HepG2 (cell line): ENCODE measurements at regions not wholly inside any gene's neighbourhood (a gene's known extent, or its start where the extent isn't known, plus 50 kb on each side); places are given as distances from the start of the nearest gene placed in this dataset.

Source experiments
- ATAC-seq: fragments of 200-7000 bp; cut with Tn5 transposase; 3 replicates; pipeline ENCODE4 v1.9.1; 2020; ENCODE audit warnings: mild to moderate bottlenecking, moderate library complexity
- BruUV-seq: library from RNA; stranded (reverse); fragments of 400-500 nt; replicated peaks from 2 replicates; lab custom pipeline; 2021; lab: Mats Ljungman, UMichigan
- CTCF ChIA-PET: fragments of 300-600 bp; formaldehyde crosslinking; extraction: SDS; loops from one replicate; lab custom pipeline; 2021; ENCODE audit warnings: low total read pairs, inconsistent platforms, low intra/inter-chr PET ratio; lab: Yijun Ruan, JAX
- POLR2A ChIA-PET: fragments of 350-600 bp; sonication (Branson Sonifier 250); formaldehyde crosslinking; loops from one replicate; lab custom pipeline; 2020; ENCODE audit warnings: antibody characterized with exemption, inconsistent platforms; lab: Yijun Ruan, JAX
- DNase-seq: peaks from one replicate; pipeline ENCODE4 v3.0.0-alpha.2; 2015; ENCODE audit warnings: low spot score
- FAIRE-seq: peaks from 3 replicates; lab custom pipeline; 2011; peaks lifted over from hg19 to GRCh38; lab: Jason Lieb, UNC
- H2AFZ ChIP-seq: one replicate; pipeline ENCODE4 v1.6.1; 2011; ENCODE audit warnings: low read length, inconsistent platforms
- H3K27ac ChIP-seq: fragments of 300-600 bp; 3 replicates; pipeline ENCODE4 v1.8.0; 2011; ENCODE audit warnings: mixed run types, mild to moderate bottlenecking, mixed read lengths, low read length, inconsistent platforms; ENCODE audit not compliant: insufficient read depth; ENCODE audit errors: extremely low read length
- H3K27me3 ChIP-seq, 2 experiments: fragments of 200-600 bp in 1 of 2; 2 replicates in 1 of 2; 3 replicates in 1 of 2; pipeline versions ENCODE4 v1.6.0 to v1.8.0; 2011; ENCODE audit warnings: low read length in 2 of 2, mild to moderate bottlenecking in 2 of 2, moderate library complexity in 2 of 2, inconsistent platforms in 1 of 2; ENCODE audit not compliant: insufficient read depth in 2 of 2, control insufficient read depth in 1 of 2
- H3K36me3 ChIP-seq, 2 experiments: fragments of 200-600 bp in 1 of 2; replicated peaks in 1 of 2; 2 replicates in 1 of 2; 3 replicates in 1 of 2; pipeline versions ENCODE4 v1.5.1 to v1.8.0; 2011; ENCODE audit warnings: low read length in 2 of 2, inconsistent platforms in 1 of 2; ENCODE audit not compliant: insufficient read depth in 2 of 2, control insufficient read depth in 1 of 2
- H3K4me1 ChIP-seq: 2 replicates; pipeline ENCODE4 v1.5.1; 2012; ENCODE audit warnings: low read length, inconsistent platforms; ENCODE audit not compliant: insufficient read depth
- H3K4me2 ChIP-seq: 2 replicates; pipeline ENCODE4 v1.6.0; 2011; ENCODE audit warnings: low read depth, low read length, inconsistent platforms
- H3K4me3 ChIP-seq, 3 experiments: fragments of 200-600 bp in 1 of 3; sonication (generic), shearing (Covaris generic) in 1 of 3; replicated peaks in 1 of 3; 2 replicates each; pipeline ENCODE4 v1.5.1; 2011 to 2016; ENCODE audit warnings: low read length in 3 of 3, inconsistent platforms in 2 of 3, low read depth in 2 of 3, mild to moderate bottlenecking in 2 of 3, control low read depth in 1 of 3, mixed read lengths in 1 of 3; ENCODE audit not compliant: insufficient read depth in 1 of 3
- H3K79me2 ChIP-seq: one replicate; pipeline ENCODE4 v1.6.1; 2011; ENCODE audit warnings: low read length, inconsistent platforms; ENCODE audit not compliant: insufficient read depth
- H3K9ac ChIP-seq: 2 replicates; pipeline ENCODE4 v1.6.0; 2011; ENCODE audit warnings: mild to moderate bottlenecking, low read depth, low read length, inconsistent platforms; ENCODE audit not compliant: insufficient read depth
- H3K9me3 ChIP-seq: 2 replicates; pipeline ENCODE4 v1.5.1; 2012; ENCODE audit warnings: mild to moderate bottlenecking, low read length
- H4K20me1 ChIP-seq: 2 replicates; pipeline ENCODE4 v1.6.0; 2011; ENCODE audit warnings: inconsistent platforms, mild to moderate bottlenecking, low read length, moderate library complexity; ENCODE audit not compliant: insufficient read depth
- ATF7-NPFF ChIP-seq: sonication (generic); formaldehyde crosslinking; IDR thresholded peaks from 2 replicates; pipeline ENCODE4 v1.8.1; 2023; ENCODE audit warnings: mild to moderate bottlenecking, low read depth, missing genetic modification reagents, moderate library complexity
- GABPA ChIP-seq, 2 experiments: IDR thresholded peaks; 2 replicates each; pipeline ENCODE4 v1.6.1; 2011 to 2016; ENCODE audit warnings: low read depth in 2 of 2, low read length in 1 of 2, missing biosample characterization in 1 of 2, missing genetic modification characterization in 1 of 2
- HNRNPH1 ChIP-seq: fragments of 200-400 bp; formaldehyde crosslinking; optimal IDR thresholded peaks from 2 replicates; pipeline ENCODE3; 2017; ENCODE audit warnings: mild to moderate bottlenecking, low read depth, low read length
- NR3C1 ChIP-seq: sonication (generic); formaldehyde crosslinking; IDR thresholded peaks from 2 replicates; pipeline ENCODE4 v1.4.0; 2020; ENCODE audit warnings: missing genetic modification reagents
- RFX5 ChIP-seq: IDR thresholded peaks from 2 replicates; pipeline ENCODE4 v1.6.1; 2011; ENCODE audit warnings: low read depth, low read length, improper control_type of control experiment
- SIN3A ChIP-seq: IDR thresholded peaks from 2 replicates; pipeline ENCODE4 v1.6.1; 2011; ENCODE audit warnings: low read depth, mild to moderate bottlenecking, control low read depth, low read length, borderline replicate concordance
- ZBTB43 ChIP-seq: sonication (generic); formaldehyde crosslinking; conservative IDR thresholded peaks from 2 replicates; pipeline ENCODE4 v1.4.0; 2020; ENCODE audit warnings: missing genetic modification reagents
- ZFP62 ChIP-seq: sonication (generic); formaldehyde crosslinking; IDR thresholded peaks from 2 replicates; pipeline ENCODE4 v1.4.0; 2020; ENCODE audit warnings: missing genetic modification reagents
- ZNF256 ChIP-seq: sonication (generic); formaldehyde crosslinking; conservative IDR thresholded peaks from 2 replicates; pipeline ENCODE4 v1.4.0; 2020; ENCODE audit warnings: missing genetic modification reagents
- ZNF354B ChIP-seq: sonication (generic); formaldehyde crosslinking; IDR thresholded peaks from 2 replicates; pipeline ENCODE4 v1.8.0; 2022; ENCODE audit warnings: mild to moderate bottlenecking, missing genetic modification reagents
- ZNF496 ChIP-seq: sonication (generic); formaldehyde crosslinking; IDR thresholded peaks from 2 replicates; pipeline ENCODE4 v1.8.1; 2023; ENCODE audit warnings: mild to moderate bottlenecking, moderate library complexity, missing genetic modification reagents; ENCODE audit not compliant: insufficient replicate concordance
- ZNF547 ChIP-seq: sonication (generic); formaldehyde crosslinking; IDR thresholded peaks from 2 replicates; pipeline ENCODE4 v1.5.1; 2020; ENCODE audit warnings: mild to moderate bottlenecking, missing genetic modification reagents
- ZNF564 ChIP-seq: sonication (generic); formaldehyde crosslinking; IDR thresholded peaks from 2 replicates; pipeline ENCODE4 v1.8.1; 2023; ENCODE audit warnings: mild to moderate bottlenecking, missing genetic modification reagents
- ZNF572 ChIP-seq: sonication (generic); formaldehyde crosslinking; IDR thresholded peaks from 2 replicates; pipeline ENCODE4 v1.5.1; 2020; ENCODE audit warnings: mild to moderate bottlenecking, missing genetic modification reagents
- ZNF574 ChIP-seq: sonication (generic); formaldehyde crosslinking; IDR thresholded peaks from 2 replicates; pipeline ENCODE4 v1.4.0; 2020; ENCODE audit warnings: missing genetic modification reagents
- ZZZ3 ChIP-seq: sonication (generic); formaldehyde crosslinking; IDR thresholded peaks from 2 replicates; pipeline ENCODE4 v1.4.0; 2020; ENCODE audit warnings: missing genetic modification reagents, mild to moderate bottlenecking, borderline replicate concordance
- WGBS: methylation state at CpG from one replicate; pipeline ENCODE4 v1.1.6; 2017; ENCODE audit warnings: low lambda C conversion rate; 5-methylcytosine and 5-hydroxymethylcytosine counted together
- in situ Hi-C: cut with HindIII; loops from 2 replicates; pipeline ENCODE4 v1.10.0; 2017; ENCODE audit warnings: low pct_unique_long_range_greater_than_20kb; ENCODE audit not compliant: extremely low pct_ligation_motif_present
- intact Hi-C: fragments of 100-400 bp; cut with micrococcal nuclease; formaldehyde crosslinking; loops from one replicate; pipeline ENCODE4 v1.10.0; 2022; ENCODE audit not compliant: unreplicated experiment

GRCh38 chr2:150640039-150640438 is 152.6 kb upstream of the RND3 start:
- Histone ChIP-seq H3K27me3 (no peaks in the 10 kb centered on the region), H4K20me1 (no peaks in the 10 kb centered on the region), H3K9me3 (no peaks in the 10 kb centered on the region), H3K4me1 (no peaks in the 10 kb centered on the region), H2AFZ (no peak overlapping the region), H3K9ac (no peak overlapping the region)
- CTCF ChIA-PET, result no interaction called here
- no peak for FAIRE-seq
- intact Hi-C loops, result no loop called here
- no peak for ATAC-seq
- no peak for TF ChIP-seq HNRNPH1
- no peak for TF ChIP-seq ZNF564 (CRISPR knock-in tag)
- TF ChIP-seq ZNF354B (CRISPR knock-in tag), result no peak
- TF ChIP-seq NR3C1 (CRISPR knock-in tag), result no peak
- TF ChIP-seq ZNF256 (CRISPR knock-in tag), result no peak
- no peak for TF ChIP-seq SIN3A
- TF ChIP-seq ZNF572 (CRISPR knock-in tag), result no peak
- TF ChIP-seq ZZZ3, result no peak
- no peak for TF ChIP-seq GABPA (IDR thresholded peaks at IDR 0.05; ENCODE audit: low read depth, low read length)
- TF ChIP-seq GABPA (CRISPR knock-in tag; IDR thresholded peaks at IDR 0.05; ENCODE audit: low read depth), result no peak
- no peak for TF ChIP-seq ZNF574 (CRISPR knock-in tag)
- TF ChIP-seq ATF7-NPFF (CRISPR knock-in tag), result no peak
- TF ChIP-seq ZNF547 (CRISPR knock-in tag), result no peak
- no peak for TF ChIP-seq RFX5
- TF ChIP-seq ZBTB43 (CRISPR knock-in tag), result no peak
- no peak for TF ChIP-seq ZFP62
- no peak for TF ChIP-seq ZNF496 (CRISPR knock-in tag)
- TF ChIP-seq, all 625 proteins: peak for 0
- in situ Hi-C loops, result no loop called here
- Histone ChIP-seq H3K4me3 (no peak overlapping the region), H3K79me2 (no peaks in the 10 kb centered on the region), H3K36me3 (no peaks in the 10 kb centered on the region), H3K27ac (no peak overlapping the region), H3K4me2 (no peak overlapping the region)
- WGBS, result 3% methylated on average over 4 of the region's 4 CpGs
- no peak for DNase-seq
- POLR2A ChIA-PET, result no interaction called here
- no TSS peak for BruUV-seq
